ENCODE measurements at regions not wholly inside any gene's neighbourhood (a gene's known extent, or its start where the extent isn't known, plus 50 kb on each side); places are given as distances from the start of the nearest gene placed in this dataset.

DNA sequence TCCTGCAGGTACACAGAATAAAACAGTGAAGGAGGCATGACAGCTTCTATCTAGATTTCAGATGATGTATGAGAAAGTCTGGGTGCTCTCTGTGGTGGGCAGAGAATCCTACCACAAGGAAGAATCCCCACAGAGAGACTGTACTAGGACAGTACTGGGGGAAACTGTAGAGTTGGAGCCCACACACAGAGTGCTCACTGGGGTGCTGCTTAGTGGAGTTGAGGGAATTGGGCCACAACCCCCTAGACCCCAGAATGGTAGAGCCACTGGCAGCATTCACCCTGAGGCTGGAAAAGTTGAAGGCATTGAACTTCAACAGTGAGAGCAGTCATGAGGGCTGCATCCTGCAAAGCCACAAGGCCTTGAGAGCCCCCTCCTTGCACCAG lies 62.2 kb upstream of the TNFRSF21 start:
- intact Hi-C loops (cut with micrococcal nuclease), result no loop called here
- Mint-ChIP-seq H3K4me1 (ENCODE audit: low read depth) (no peaks in the 10 kb centered on the region), H3K36me3 (ENCODE audit: low read depth) (no peaks in the 10 kb centered on the region), H3K27ac (no peak overlapping the region), H3K9me3 (no peaks in the 10 kb centered on the region), H3K4me3 (no peak overlapping the region), H3K27me3 (no peaks in the 10 kb centered on the region)
- POLR2A ChIA-PET, result no interaction called here
- DNase-seq, result no peak
- CTCF ChIA-PET, result no interaction called here
- no peak for ATAC-seq
- TF ChIP-seq CTCF (IDR thresholded peaks at IDR 0.05), result no peak

DNA sequence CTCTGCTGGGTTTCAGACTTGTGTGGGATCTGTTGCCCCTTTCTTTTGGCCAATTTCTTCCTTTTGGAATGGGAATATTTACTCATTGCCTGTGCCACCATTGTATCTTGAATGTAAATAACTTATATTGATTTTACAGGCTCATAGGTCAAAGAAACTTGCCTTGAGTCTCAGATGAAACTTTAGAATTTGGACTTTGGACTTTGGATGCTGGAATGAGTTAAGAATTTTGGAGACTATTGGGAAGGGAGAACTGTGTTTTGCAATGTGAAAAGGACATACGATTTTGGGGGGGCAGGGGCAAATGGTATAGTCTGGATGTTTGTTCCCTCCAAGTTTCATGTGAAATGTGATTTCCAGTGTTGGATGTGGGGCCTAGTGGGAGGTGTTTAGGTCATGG lies 62.6 kb upstream of the TNFRSF21 start:
- DNase-seq (no peak), ATAC-seq (no peak)
- no peak for TF ChIP-seq CTCF (IDR thresholded peaks at IDR 0.05)
- Mint-ChIP-seq H3K27me3 (no peaks in the 10 kb centered on the region), H3K9me3 (no peaks in the 10 kb centered on the region), H3K4me3 (no peak overlapping the region), H3K36me3 (ENCODE audit: low read depth) (no peaks in the 10 kb centered on the region), H3K27ac (no peak overlapping the region), H3K4me1 (ENCODE audit: low read depth) (no peaks in the 10 kb centered on the region)
- ChIA-PET CTCF (no interaction called here), POLR2A (no interaction called here)
- intact Hi-C loops (cut with micrococcal nuclease), result no loop called here

DNA sequence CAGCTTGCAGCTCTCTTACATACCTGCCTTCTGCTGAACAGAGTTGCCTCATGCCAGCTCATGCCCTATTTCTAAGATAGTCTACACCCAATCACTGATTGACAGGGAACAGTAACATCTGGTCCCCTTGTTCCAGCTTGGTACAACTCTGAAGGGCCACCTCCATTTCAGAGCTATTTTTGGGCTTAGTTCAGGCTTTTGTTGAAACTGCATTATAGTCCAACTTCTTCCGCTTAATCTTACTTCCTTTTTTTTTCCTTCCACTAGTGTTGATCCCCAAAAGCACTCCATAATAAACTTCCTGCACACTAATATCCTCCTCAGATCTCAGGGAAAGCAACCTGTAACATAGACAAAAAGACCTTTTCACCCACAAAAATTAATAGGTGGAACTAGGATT lies 65.7 kb upstream of the TNFRSF21 start:
- H3K4me3 Mint-ChIP-seq, result no peak overlapping the region

DNA sequence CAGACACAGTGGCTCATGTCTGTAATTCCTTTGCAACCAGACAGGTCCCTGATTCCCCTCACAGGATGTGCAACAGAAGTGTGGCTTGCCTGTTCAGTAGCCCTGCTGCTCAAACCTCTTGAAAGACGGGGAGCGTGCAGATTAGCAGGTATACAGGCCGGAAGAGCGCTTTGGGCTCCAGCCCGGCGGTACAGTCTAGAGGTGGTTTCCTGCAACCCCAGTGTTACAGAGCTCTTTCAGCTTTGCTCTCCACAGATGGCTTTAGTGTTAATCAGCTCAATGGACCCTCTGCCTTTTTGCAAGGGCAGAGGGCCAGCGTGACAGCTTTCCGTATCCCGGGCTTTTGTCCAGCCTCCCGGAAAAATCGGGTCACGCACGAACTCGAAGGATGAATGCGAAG lies 67.2 kb upstream of the TNFRSF21 start:
- H3K36me3 Mint-ChIP-seq (ENCODE audit: low read depth), result no peaks in the 10 kb centered on the region
- ATAC-seq, result peak; percentile 80
- peak; percentile 48 for DNase-seq
- POLR2A ChIA-PET, result no interaction called here
- no peaks in the 10 kb centered on the region for H3K4me1 Mint-ChIP-seq (ENCODE audit: low read depth)
- no peaks in the 10 kb centered on the region for H3K27me3 Mint-ChIP-seq
- CTCF ChIA-PET, result interaction anchor here (1.5 kb wide), 1 partner anchor 275 kb away, joined by 3 read pairs; no protein-coding TSS in a partner anchor
- intact Hi-C loops (cut with micrococcal nuclease), result no loop called here
- no peak for TF ChIP-seq CTCF (IDR thresholded peaks at IDR 0.05)
- H3K27ac Mint-ChIP-seq, result peak overlapping the region; percentile 32
- no peak overlapping the region for H3K4me3 Mint-ChIP-seq
- no peaks in the 10 kb centered on the region for H3K9me3 Mint-ChIP-seq

More for the DNA sequence above, 65.7 kb upstream of the TNFRSF21 start:
- no peak for TF ChIP-seq CTCF (IDR thresholded peaks at IDR 0.05)
- intact Hi-C loops (cut with micrococcal nuclease), result no loop called here
- no peak for ATAC-seq
- no peak for DNase-seq
- no peaks in the 10 kb centered on the region for H3K9me3 Mint-ChIP-seq
- ChIA-PET CTCF (no interaction called here), POLR2A (interaction anchor here (0.6 kb wide), 1 partner anchor 38 kb away, joined by 3 read pairs; no protein-coding TSS in a partner anchor)
- H3K36me3 Mint-ChIP-seq (ENCODE audit: low read depth), result no peaks in the 10 kb centered on the region
- H3K27ac Mint-ChIP-seq, result no peak overlapping the region
- H3K27me3 Mint-ChIP-seq, result no peaks in the 10 kb centered on the region
- H3K4me1 Mint-ChIP-seq (ENCODE audit: low read depth), result no peaks in the 10 kb centered on the region

DNA sequence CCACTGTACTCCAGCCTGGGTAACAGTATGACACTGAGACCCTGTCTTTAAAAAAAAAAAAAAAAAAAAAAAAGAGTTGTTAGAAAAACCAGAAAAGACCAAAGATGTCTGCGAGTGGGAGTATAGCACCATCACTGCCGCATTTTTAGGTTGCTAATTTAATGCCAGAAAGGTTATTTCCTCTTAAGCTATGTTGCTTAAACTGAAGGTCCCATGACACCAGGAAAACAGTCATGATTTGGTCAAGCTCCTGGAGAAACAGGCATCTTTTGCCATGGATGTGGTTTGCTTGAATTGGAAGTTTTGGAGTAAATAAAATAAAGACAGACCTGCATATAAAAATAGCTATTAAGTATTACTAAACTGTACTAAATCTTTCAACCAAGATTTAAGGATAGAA lies 68.3 kb upstream of the TNFRSF21 start:
- H3K4me1 Mint-ChIP-seq (ENCODE audit: low read depth), result no peaks in the 10 kb centered on the region
- TF ChIP-seq CTCF (IDR thresholded peaks at IDR 0.05), result no peak
- POLR2A ChIA-PET, result no interaction called here
- H3K27me3 Mint-ChIP-seq, result no peaks in the 10 kb centered on the region
- H3K4me3 Mint-ChIP-seq, result no peak overlapping the region
- CTCF ChIA-PET, result no interaction called here
- no peaks in the 10 kb centered on the region for H3K9me3 Mint-ChIP-seq
- H3K27ac Mint-ChIP-seq, result no peak overlapping the region
- ATAC-seq (no peak), DNase-seq (no peak)
- no peaks in the 10 kb centered on the region for H3K36me3 Mint-ChIP-seq (ENCODE audit: low read depth)
- intact Hi-C loops (cut with micrococcal nuclease), result no loop called here
